Non-pigmented ciliary epithelial cell (primary cell): ENCODE measurements at regions not wholly inside any gene's neighbourhood (a gene's known extent, or its start where the extent isn't known, plus 50 kb on each side); places are given as distances from the start of the nearest gene placed in this dataset.

Experiments
- DNase-seq: peaks from one replicate; pipeline ENCODE4 v3.0.0-alpha.2; 2010; ENCODE audit warnings: low read depth

- DNase-seq = no peak
Measured at GRCh38 chr3:148297013-148297412, 400.7 kb upstream of the AGTR1 start.

GRCh38 chr3:148307443-148307843 lies 390.3 kb upstream of the AGTR1 start:
- DNase-seq = no peak

- no peak for DNase-seq
Measured at GRCh38 chr3:148309390-148310035, 388.2 kb upstream of the AGTR1 start.

- DNase-seq = no peak
Measured at GRCh38 chr3:148315756-148316155, 381.9 kb upstream of the AGTR1 start.

GRCh38 chr3:148318240-148318639 lies 379.5 kb upstream of the AGTR1 start:
- no peak for DNase-seq

GRCh38 chr3:148319161-148319915 lies 378.4 kb upstream of the AGTR1 start:
- peak; percentile 47 for DNase-seq

- no peak for DNase-seq
Measured at GRCh38 chr3:148319960-148320359, 377.7 kb upstream of the AGTR1 start.

- DNase-seq = no peak
Measured at GRCh38 chr3:148329481-148330235, 368.0 kb upstream of the AGTR1 start.

- DNase-seq = no peak
Measured at GRCh38 chr3:148330542-148330941, 367.2 kb upstream of the AGTR1 start.

- no peak for DNase-seq
Measured at GRCh38 chr3:148331081-148331846, 366.4 kb upstream of the AGTR1 start.

GRCh38 chr3:148332509-148332908 lies 365.2 kb upstream of the AGTR1 start:
- DNase-seq = no peak

- no peak for DNase-seq
Measured at GRCh38 chr3:148333091-148333490, 364.6 kb upstream of the AGTR1 start.

GRCh38 chr3:148335612-148336011 lies 362.1 kb upstream of the AGTR1 start:
- no peak for DNase-seq

- no peak for DNase-seq
Measured at GRCh38 chr3:148343416-148343815, 354.3 kb upstream of the AGTR1 start.

- no peak for DNase-seq
Measured at GRCh38 chr3:148344521-148344920, 353.2 kb upstream of the AGTR1 start.

- peak; percentile 43 for DNase-seq
Measured at GRCh38 chr3:148360051-148360450, 337.7 kb upstream of the AGTR1 start.

- DNase-seq = no peak
Measured at GRCh38 chr3:148366743-148367410, 330.8 kb upstream of the AGTR1 start.

GRCh38 chr3:148367756-148368155 lies 329.9 kb upstream of the AGTR1 start:
- DNase-seq = no peak

GRCh38 chr3:148369381-148369780 lies 328.3 kb upstream of the AGTR1 start:
- no peak for DNase-seq

- DNase-seq = no peak
Measured at GRCh38 chr3:148372206-148372875, 325.4 kb upstream of the AGTR1 start.

GRCh38 chr3:148373961-148374360 lies 323.7 kb upstream of the AGTR1 start:
- no peak for DNase-seq
